ENCODE measurements at regions not wholly inside any gene's neighbourhood (a gene's known extent, or its start where the extent isn't known, plus 50 kb on each side); places are given as distances from the start of the nearest gene placed in this dataset.

GRCh38 chr11:15801616-15802015 lies 554.7 kb downstream of the SOX6 start:
- no peak for DNase-seq (ENCODE audit: low read depth in 4 of 6, low spot score in 6 of 6)
- Histone ChIP-seq H3K27me3 (ENCODE audit: control insufficient read depth, insufficient read depth, low read length) (no peaks in the 10 kb centered on the region), H3K4me1 (ENCODE audit: control insufficient read depth, insufficient read depth, low read length) (no peaks in the 10 kb centered on the region), H3K9me3 (ENCODE audit: control insufficient read depth, insufficient read depth, low read length) (no peaks in the 10 kb centered on the region), H3K4me3 (ENCODE audit: low read depth, low read length) (no peak overlapping the region), H3K36me3 (ENCODE audit: control insufficient read depth, insufficient read depth, low read length) (no peaks in the 10 kb centered on the region), H3K27ac (ENCODE audit: low read depth, low read length) (no peak overlapping the region)
- 62% methylated on average over 3 of the region's 5 CpGs for WGBS (ENCODE audit: insufficient coverage)

GRCh38 chr11:15805726-15806125 lies 550.6 kb downstream of the SOX6 start:
- H3K9me3 ChIP-seq (ENCODE audit: control insufficient read depth, insufficient read depth, low read length) = no peaks in the 10 kb centered on the region
- no peaks in the 10 kb centered on the region for H3K4me1 ChIP-seq (ENCODE audit: control insufficient read depth, insufficient read depth, low read length)
- WGBS (ENCODE audit: insufficient coverage) = no CpG with 5 or more reads among the region's 1 CpG
- H3K27me3 ChIP-seq (ENCODE audit: control insufficient read depth, insufficient read depth, low read length) = no peaks in the 10 kb centered on the region
- no peak for DNase-seq (ENCODE audit: low read depth in 4 of 6, low spot score in 6 of 6)
- H3K36me3 ChIP-seq (ENCODE audit: control insufficient read depth, insufficient read depth, low read length) = no peaks in the 10 kb centered on the region
- no peak overlapping the region for H3K4me3 ChIP-seq (ENCODE audit: low read depth, low read length)
- H3K27ac ChIP-seq (ENCODE audit: low read depth, low read length) = no peak overlapping the region

- WGBS (ENCODE audit: insufficient coverage) = 86% methylated on average over 3 of the region's 4 CpGs
- Histone ChIP-seq H3K27me3 (ENCODE audit: control insufficient read depth, insufficient read depth, low read length) (no peaks in the 10 kb centered on the region), H3K4me3 (ENCODE audit: low read depth, low read length) (no peak overlapping the region), H3K27ac (ENCODE audit: low read depth, low read length) (no peak overlapping the region), H3K4me1 (ENCODE audit: control insufficient read depth, insufficient read depth, low read length) (no peaks in the 10 kb centered on the region), H3K36me3 (ENCODE audit: control insufficient read depth, insufficient read depth, low read length) (no peaks in the 10 kb centered on the region), H3K9me3 (ENCODE audit: control insufficient read depth, insufficient read depth, low read length) (no peaks in the 10 kb centered on the region)
- DNase-seq (ENCODE audit: low read depth in 4 of 6, low spot score in 6 of 6) = no peak
These were observed 550.1 kb downstream of the SOX6 start for GRCh38 chr11:15806217-15806616.

DNA sequence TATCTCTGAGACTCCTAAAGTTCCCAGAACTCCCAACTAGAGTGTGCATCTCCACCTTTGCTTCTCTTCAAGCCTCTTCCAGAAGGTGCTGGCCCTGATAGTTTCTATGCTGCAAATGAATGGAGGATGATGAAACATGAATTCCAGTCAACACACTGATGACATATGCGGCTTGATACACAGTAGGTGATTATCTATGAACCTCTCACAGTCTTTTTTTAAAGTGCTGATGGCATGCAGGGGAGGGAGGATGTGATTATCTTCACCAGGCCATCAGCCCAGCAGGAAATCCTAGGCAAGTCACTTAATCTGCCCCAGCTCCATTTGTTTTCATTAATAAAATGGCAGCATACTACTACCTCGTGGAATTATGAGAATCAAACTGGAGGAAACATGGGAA lies 548.5 kb downstream of the SOX6 start:
- Histone ChIP-seq H3K4me1 (ENCODE audit: control insufficient read depth, insufficient read depth, low read length) (no peaks in the 10 kb centered on the region), H3K27ac (ENCODE audit: low read depth, low read length) (no peak overlapping the region), H3K4me3 (ENCODE audit: low read depth, low read length) (no peak overlapping the region), H3K36me3 (ENCODE audit: control insufficient read depth, insufficient read depth, low read length) (no peaks in the 10 kb centered on the region), H3K9me3 (ENCODE audit: control insufficient read depth, insufficient read depth, low read length) (no peaks in the 10 kb centered on the region), H3K27me3 (ENCODE audit: control insufficient read depth, insufficient read depth, low read length) (no peaks in the 10 kb centered on the region)
- no peak for DNase-seq (ENCODE audit: low read depth in 4 of 6, low spot score in 6 of 6)
- 40% methylated on average over 1 of the region's 2 CpGs for WGBS (ENCODE audit: insufficient coverage)

- Histone ChIP-seq H3K9me3 (ENCODE audit: control insufficient read depth, insufficient read depth, low read length) (peaks cover 8% of the 10 kb centered on the region), H3K27me3 (ENCODE audit: control insufficient read depth, insufficient read depth, low read length) (no peaks in the 10 kb centered on the region), H3K36me3 (ENCODE audit: control insufficient read depth, insufficient read depth, low read length) (no peaks in the 10 kb centered on the region), H3K4me3 (ENCODE audit: low read depth, low read length) (no peak overlapping the region), H3K27ac (ENCODE audit: low read depth, low read length) (no peak overlapping the region), H3K4me1 (ENCODE audit: control insufficient read depth, insufficient read depth, low read length) (no peaks in the 10 kb centered on the region)
- no peak for DNase-seq (ENCODE audit: low read depth in 4 of 6, low spot score in 6 of 6)
- 100% methylated on average over 2 of the region's 3 CpGs for WGBS (ENCODE audit: insufficient coverage)
These were observed 546.3 kb downstream of the SOX6 start for GRCh38 chr11:15810082-15810481.

DNA sequence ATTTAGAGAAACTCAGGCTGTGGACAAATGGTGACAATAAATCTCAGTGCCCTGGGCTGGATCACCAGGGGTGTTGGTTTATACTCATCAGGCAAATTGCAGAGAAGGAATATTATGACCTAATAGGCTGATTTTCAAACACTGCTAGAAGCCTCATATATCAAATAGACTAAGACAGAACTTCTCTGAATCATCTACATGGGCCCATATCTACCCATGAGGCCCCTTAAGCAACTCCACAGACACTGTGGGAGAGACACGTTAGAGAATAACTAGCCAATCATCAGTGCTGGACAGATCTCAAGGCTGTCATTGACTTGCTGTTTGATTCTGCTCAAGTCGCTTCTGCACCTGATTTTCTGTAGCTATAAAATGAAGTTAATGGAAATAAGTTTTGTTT lies 545.8 kb downstream of the SOX6 start:
- no peak for DNase-seq (ENCODE audit: low read depth in 4 of 6, low spot score in 6 of 6)
- H3K36me3 ChIP-seq (ENCODE audit: control insufficient read depth, insufficient read depth, low read length) = no peaks in the 10 kb centered on the region
- H3K27me3 ChIP-seq (ENCODE audit: control insufficient read depth, insufficient read depth, low read length) = no peaks in the 10 kb centered on the region
- H3K9me3 ChIP-seq (ENCODE audit: control insufficient read depth, insufficient read depth, low read length) = peaks cover 8% of the 10 kb centered on the region
- 50% methylated on average over 1 of the region's 2 CpGs for WGBS (ENCODE audit: insufficient coverage)
- no peak overlapping the region for H3K27ac ChIP-seq (ENCODE audit: low read depth, low read length)
- H3K4me3 ChIP-seq (ENCODE audit: low read depth, low read length) = no peak overlapping the region
- H3K4me1 ChIP-seq (ENCODE audit: control insufficient read depth, insufficient read depth, low read length) = no peaks in the 10 kb centered on the region

DNA sequence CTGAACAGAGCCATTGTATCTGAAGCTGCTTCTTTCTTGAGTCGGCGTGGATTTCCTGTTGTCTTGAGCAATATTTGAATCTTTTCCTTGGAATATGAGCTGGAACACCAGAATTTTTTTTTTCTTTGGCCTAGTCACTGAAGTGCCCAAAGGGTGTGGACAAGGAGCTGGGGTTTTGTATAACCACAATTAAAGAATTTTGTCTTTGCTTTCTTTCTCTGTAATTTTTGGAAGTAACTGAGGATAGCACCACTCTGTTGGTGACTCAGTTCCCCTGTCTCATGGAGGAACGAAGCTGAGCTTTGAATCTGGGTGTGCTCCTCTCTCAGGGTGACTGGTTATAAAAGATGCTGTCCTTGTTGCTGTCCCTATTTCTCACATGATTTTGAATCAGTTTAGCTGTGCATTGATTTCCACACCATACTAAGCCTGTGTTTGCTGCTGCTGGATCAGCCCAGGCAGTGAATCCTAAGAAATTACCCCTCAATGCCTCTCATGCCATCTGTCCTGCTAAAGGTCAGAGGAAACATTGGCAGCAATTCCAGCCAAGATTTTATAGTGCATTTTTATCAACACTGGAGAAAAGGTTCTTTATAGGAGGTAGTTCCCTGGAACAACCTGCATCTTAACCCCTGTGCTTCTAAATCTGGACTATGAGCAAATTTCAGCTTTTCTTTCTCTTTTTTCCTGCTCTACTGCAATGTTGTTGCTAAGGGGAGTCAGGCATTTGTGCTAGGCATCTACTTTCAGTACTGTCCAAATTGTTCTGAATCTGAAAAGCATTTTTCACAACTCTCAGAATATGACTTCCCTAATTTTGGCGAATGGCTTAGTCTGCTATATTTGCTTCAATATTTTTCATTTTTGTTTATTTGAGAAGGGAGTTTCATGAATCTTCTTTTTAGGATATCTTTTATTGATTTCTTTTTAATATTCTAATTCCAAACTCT lies 540.8 kb downstream of the SOX6 start:
- no peaks in the 10 kb centered on the region for H3K4me1 ChIP-seq (ENCODE audit: control insufficient read depth, insufficient read depth, low read length)
- no peaks in the 10 kb centered on the region for H3K27me3 ChIP-seq (ENCODE audit: control insufficient read depth, insufficient read depth, low read length)
- 78% methylated on average over 3 of the region's 4 CpGs for WGBS (ENCODE audit: insufficient coverage)
- no peak overlapping the region for H3K4me3 ChIP-seq (ENCODE audit: low read depth, low read length)
- peak in 2 of 6 donors; percentile 15 to 50 for DNase-seq (ENCODE audit: low read depth in 4 of 6, low spot score in 6 of 6)
- peak overlapping the region; percentile 57 for H3K27ac ChIP-seq (ENCODE audit: low read depth, low read length)
- H3K9me3 ChIP-seq (ENCODE audit: control insufficient read depth, insufficient read depth, low read length) = peaks cover 8% of the 10 kb centered on the region
- no peaks in the 10 kb centered on the region for H3K36me3 ChIP-seq (ENCODE audit: control insufficient read depth, insufficient read depth, low read length)

GRCh38 chr11:15816260-15816871 lies 540.0 kb downstream of the SOX6 start:
- no peaks in the 10 kb centered on the region for H3K4me1 ChIP-seq (ENCODE audit: control insufficient read depth, insufficient read depth, low read length)
- peak in 2 of 6 donors; percentile 26 to 51 for DNase-seq (ENCODE audit: low read depth in 4 of 6, low spot score in 6 of 6)
- H3K9me3 ChIP-seq (ENCODE audit: control insufficient read depth, insufficient read depth, low read length) = peaks cover 8% of the 10 kb centered on the region
- no peaks in the 10 kb centered on the region for H3K27me3 ChIP-seq (ENCODE audit: control insufficient read depth, insufficient read depth, low read length)
- H3K4me3 ChIP-seq (ENCODE audit: low read depth, low read length) = no peak overlapping the region
- H3K27ac ChIP-seq (ENCODE audit: low read depth, low read length) = peak overlapping the region; percentile 26
- WGBS (ENCODE audit: insufficient coverage) = 43% methylated on average over 1 of the region's 2 CpGs
- no peaks in the 10 kb centered on the region for H3K36me3 ChIP-seq (ENCODE audit: control insufficient read depth, insufficient read depth, low read length)

GRCh38 chr11:15817001-15817400 lies 539.3 kb downstream of the SOX6 start:
- Histone ChIP-seq H3K36me3 (ENCODE audit: control insufficient read depth, insufficient read depth, low read length) (no peaks in the 10 kb centered on the region), H3K4me1 (ENCODE audit: control insufficient read depth, insufficient read depth, low read length) (no peaks in the 10 kb centered on the region), H3K4me3 (ENCODE audit: low read depth, low read length) (no peak overlapping the region), H3K27ac (ENCODE audit: low read depth, low read length) (peak overlapping the region; percentile 26), H3K27me3 (ENCODE audit: control insufficient read depth, insufficient read depth, low read length) (no peaks in the 10 kb centered on the region), H3K9me3 (ENCODE audit: control insufficient read depth, insufficient read depth, low read length) (peaks cover 8% of the 10 kb centered on the region)
- 91% methylated on average over 4 of the region's 5 CpGs for WGBS (ENCODE audit: insufficient coverage)
- DNase-seq (ENCODE audit: low read depth in 4 of 6, low spot score in 6 of 6) = no peak

All from spinal cord (tissue), 9 donors.